ENCODE measurements at regions not wholly inside any gene's neighbourhood (a gene's known extent, or its start where the extent isn't known, plus 50 kb on each side); places are given as distances from the start of the nearest gene placed in this dataset.

- TF ChIP-seq PPARA (CRISPR knock-in tag; IDR thresholded peaks at IDR 0.05; ENCODE audit: borderline replicate concordance): no peak
- no peak for TF ChIP-seq RARB (CRISPR knock-in tag; IDR thresholded peaks at IDR 0.05)
- TF ChIP-seq, protein P1, sequence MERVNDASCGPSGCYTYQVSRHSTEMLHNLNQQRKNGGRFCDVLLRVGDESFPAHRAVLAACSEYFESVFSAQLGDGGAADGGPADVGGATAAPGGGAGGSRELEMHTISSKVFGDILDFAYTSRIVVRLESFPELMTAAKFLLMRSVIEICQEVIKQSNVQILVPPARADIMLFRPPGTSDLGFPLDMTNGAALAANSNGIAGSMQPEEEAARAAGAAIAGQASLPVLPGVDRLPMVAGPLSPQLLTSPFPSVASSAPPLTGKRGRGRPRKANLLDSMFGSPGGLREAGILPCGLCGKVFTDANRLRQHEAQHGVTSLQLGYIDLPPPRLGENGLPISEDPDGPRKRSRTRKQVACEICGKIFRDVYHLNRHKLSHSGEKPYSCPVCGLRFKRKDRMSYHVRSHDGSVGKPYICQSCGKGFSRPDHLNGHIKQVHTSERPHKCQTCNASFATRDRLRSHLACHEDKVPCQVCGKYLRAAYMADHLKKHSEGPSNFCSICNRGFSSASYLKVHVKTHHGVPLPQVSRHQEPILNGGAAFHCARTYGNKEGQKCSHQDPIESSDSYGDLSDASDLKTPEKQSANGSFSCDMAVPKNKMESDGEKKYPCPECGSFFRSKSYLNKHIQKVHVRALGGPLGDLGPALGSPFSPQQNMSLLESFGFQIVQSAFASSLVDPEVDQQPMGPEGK (CRISPR knock-in tag; IDR thresholded peaks at IDR 0.05; ENCODE audit: borderline replicate concordance): no peak
- TF ChIP-seq ESRRG (CRISPR knock-in tag; IDR thresholded peaks at IDR 0.05): no peak
- no peak for TF ChIP-seq ZNF70 (CRISPR knock-in tag; IDR thresholded peaks at IDR 0.05)
These were observed 209.8 kb downstream of the CRLF2 start for GRCh38 chrX:1002611-1003010.
